NCI-H1417 treated with DMSO at 0.1 percent for 48 hours (cell line): ENCODE measurements at regions not wholly inside any gene's neighbourhood (a gene's known extent, or its start where the extent isn't known, plus 50 kb on each side); places are given as distances from the start of the nearest gene placed in this dataset.

Experiments used
- DNase-seq: peaks from one replicate; lab custom pipeline; 2025; lab: John Stamatoyannopoulos, UW

GRCh38 chr7:67762516-67762915, 765.9 kb downstream of the TYW1 start:
- no peak for DNase-seq

DNA sequence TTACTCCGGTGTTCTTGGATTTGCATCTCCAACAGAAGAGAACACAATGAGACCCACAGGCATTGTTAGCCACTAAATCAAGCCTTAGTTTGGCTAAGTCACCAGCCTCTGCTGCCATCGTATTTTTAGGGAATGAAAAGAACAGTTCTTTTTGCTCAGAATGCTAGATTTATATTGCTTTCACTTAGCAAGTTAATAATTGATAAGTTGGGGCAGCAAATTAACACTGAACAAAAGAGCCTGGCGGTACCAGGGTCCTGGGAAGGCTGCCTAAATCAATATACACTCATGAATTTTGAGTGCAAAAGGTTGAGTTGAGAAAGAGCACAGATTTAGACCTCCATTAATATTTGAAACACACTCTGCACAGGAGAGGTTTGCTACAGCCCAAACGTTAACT, 767.7 kb downstream of the TYW1 start:
- no peak for DNase-seq

GRCh38 chr7:67765481-67766175, 769.0 kb downstream of the TYW1 start:
- DNase-seq: no peak

GRCh38 chr7:67766906-67767410, 770.3 kb downstream of the TYW1 start:
- no peak for DNase-seq

DNA sequence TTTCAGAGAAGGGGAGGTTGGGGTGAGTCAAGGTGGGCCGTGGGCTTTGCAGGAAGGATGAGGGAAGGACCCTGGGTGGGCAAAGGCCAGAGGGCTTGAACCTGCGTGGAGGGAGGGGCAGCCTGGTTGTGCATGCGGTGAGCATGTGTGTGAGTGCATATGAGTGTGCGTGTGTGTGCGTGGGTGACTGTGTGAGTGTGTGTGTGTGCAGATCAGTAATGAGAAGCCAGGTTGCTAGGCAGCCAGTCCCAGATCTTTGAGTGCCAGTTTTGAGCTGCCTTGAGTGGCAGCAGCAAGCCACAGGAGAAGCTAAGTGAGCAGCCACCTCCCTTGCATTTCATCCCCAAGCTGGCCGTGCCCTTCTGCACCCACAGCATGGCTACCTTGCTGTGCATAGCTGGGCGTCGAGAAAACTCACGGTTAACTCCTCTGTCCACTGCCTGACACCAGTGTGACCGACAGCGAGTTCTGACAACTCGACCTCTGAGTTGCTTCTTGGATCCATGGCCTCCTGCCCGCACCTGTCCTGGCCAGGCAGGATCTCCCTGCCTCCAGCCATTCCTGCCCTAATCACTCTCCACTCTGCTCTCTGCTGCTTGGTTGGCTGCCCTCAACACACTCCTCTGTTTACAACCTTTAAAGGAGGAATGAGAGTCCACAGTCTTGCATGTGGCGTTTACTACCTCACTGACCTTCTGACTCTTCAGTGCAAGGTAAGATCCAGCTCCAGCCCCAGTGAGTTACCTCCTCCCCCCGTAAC, 775.4 kb downstream of the TYW1 start:
- DNase-seq: no peak

GRCh38 chr7:67773081-67773480, 776.4 kb downstream of the TYW1 start:
- DNase-seq: no peak

DNA sequence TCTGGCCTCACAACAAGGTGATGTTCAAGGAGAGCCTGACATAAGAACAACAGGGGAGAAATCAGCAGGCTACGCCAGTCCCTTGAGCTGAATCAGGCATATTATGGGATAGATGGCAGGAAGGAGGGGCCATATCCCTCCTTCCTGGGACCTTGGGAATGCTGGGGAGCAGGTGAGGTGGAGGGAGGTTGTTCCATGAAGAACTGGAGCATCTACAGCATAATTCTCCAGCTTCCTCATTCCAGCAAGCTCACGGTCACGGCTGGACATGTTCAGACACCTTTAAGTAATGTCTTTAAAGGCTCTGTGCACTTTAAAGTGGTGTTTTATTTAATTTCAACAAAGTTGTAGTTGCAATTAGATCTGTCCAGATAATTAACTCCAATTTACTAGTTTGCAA, 780.5 kb downstream of the TYW1 start:
- DNase-seq: no peak

- DNase-seq: no peak
Observed at GRCh38 chr7:67781841-67782240, 785.2 kb downstream of the TYW1 start.

- DNase-seq: no peak
Observed at GRCh38 chr7:67786021-67786420, 789.4 kb downstream of the TYW1 start.

GRCh38 chr7:67788669-67789068, 792.0 kb downstream of the TYW1 start:
- DNase-seq: no peak

DNA sequence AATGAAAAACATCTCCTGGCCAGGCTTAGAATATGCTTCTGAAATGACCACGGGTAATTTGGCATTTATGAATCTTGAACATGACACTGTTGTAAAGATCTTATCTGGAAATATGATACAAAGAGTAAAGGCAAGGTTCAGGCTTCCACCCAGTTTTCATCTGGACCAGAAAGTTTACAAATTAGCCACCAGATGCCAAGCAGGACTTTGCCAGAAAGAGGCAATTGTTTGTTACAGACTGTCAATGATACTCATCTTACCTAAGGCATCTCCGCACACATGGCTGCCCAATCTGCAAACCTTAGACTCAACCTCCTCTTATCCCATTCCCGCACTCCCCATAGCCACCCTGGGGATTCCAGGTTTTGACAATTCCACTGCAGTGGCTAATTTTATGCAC, 795.3 kb downstream of the TYW1 start:
- DNase-seq: no peak

DNA sequence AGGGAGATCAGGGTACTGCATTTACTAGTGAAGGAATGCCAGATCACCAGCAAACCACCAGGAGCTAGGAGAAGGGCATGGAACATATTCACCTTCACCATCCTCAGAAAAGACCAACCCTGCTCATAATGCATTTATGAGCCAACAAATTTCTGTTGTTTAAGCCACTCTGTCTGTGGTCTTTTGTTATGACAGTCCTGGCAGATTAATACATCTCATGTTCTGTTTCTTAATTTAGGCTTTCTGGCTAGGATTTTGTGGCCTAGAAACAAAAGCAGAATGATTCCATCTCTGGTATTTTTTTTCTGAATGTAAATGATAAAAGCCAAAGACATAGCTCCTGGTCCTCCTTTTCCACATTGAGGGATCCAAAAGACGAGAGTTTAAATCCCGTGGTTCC, 797.9 kb downstream of the TYW1 start:
- no peak for DNase-seq

- DNase-seq: no peak
Observed at GRCh38 chr7:67803789-67804188, 807.2 kb downstream of the TYW1 start.

GRCh38 chr7:67805921-67806471, 809.4 kb downstream of the TYW1 start:
- no peak for DNase-seq

GRCh38 chr7:67807826-67808225, 811.2 kb downstream of the TYW1 start:
- no peak for DNase-seq

DNA sequence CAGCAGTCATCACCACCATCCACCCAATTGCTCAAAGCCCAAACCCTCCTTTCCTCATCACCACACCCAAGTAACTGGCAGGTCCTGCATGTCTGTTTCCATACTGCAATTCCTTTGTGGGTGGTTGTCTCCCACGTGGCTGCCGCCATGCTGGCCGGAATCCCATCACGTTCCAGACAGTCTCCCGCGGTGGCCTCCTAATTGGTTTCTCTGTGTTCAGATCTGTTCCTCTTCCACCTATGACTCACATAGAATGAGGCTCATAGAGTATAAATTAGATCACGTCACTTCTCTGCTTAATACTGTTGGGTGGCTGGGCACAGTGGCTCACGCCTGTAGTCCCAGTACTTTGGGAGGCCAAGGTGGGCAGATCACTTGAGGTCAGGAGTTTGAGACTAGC, 813.0 kb downstream of the TYW1 start:
- no peak for DNase-seq

DNA sequence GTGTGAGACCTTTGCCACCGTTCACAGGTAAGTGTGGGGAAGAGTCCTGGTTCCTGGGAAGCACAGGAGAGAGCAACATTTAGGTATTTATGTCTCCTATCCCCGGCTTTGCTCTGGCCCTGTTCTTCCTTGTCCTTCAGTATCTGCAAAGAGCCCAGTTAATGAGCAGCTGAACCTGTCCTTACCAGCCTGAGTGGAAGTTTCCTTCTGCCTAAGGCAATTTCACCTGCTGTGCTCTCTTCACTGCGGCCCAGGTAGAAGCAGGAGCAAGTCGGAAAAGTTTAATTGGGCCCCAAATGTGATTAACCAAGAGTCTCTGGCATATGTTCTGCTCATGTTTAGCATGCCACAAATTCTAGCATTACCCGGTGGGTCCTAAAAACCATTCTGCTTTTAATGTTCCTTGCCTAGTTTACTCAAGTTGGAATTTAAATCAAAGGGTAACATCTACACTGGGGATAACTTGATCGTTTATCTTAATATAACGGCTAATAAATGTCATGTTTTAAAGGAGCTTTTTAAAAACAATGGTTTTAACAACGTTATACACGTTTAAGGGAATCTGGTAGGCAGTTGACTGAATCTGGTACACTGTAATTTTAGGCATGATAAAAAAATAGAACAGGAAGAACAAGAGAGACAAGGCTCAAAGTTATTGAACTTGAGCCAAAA, 817.1 kb downstream of the TYW1 start:
- DNase-seq: no peak

DNA sequence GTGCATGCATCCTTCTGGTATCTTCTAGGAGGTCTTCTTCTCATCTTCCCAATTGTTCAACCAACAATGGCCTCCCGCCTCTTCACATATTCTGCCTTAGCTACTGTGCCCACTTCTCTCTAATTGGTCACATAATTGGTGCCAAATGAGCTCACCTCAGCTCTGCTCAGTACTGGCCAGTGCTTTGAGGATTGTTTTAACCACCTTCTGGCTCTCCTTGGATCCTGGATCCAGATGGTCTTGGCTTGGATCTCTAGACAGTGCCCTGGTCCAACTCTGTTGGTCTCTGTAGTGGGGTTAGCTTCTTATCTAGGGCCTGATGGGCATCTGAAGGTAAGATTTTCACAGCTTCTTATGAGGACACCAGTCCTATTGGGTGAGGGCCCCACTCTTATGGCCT, 820.8 kb downstream of the TYW1 start:
- no peak for DNase-seq

GRCh38 chr7:67821116-67821515, 824.5 kb downstream of the TYW1 start:
- no peak for DNase-seq

GRCh38 chr7:67823345-67823744, 826.7 kb downstream of the TYW1 start:
- no peak for DNase-seq

GRCh38 chr7:67825356-67825755, 828.7 kb downstream of the TYW1 start:
- no peak for DNase-seq

GRCh38 chr7:67841896-67842295, 845.3 kb downstream of the TYW1 start:
- no peak for DNase-seq

DNA sequence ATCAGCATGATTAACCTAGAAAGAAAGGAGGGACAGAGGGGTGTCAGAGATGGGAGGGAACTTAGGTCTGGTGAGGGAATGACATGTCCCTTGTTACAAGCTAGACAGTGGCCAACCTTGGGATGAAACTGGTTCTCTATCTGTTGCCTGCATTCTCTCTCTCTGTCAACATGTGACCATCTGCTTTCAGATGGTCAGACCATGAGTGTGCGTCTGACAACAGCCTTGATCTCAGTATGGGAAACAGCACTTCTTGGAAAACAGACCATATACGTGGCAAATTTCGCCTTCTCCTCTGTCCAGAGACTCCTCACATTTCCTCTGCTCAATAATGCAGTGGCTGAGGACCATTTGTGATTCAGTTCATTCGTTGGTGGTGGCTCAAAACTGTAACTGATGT, 845.9 kb downstream of the TYW1 start:
- no peak for DNase-seq
